CD14-positive monocyte (primary cell): ENCODE measurements at regions not wholly inside any gene's neighbourhood (a gene's known extent, or its start where the extent isn't known, plus 50 kb on each side); places are given as distances from the start of the nearest gene placed in this dataset.

Source experiments
- DNase-seq, 3 donors: peaks; one replicate each; pipeline ENCODE4 v3.0.0-alpha.2; 2011 to 2022
- H2AFZ ChIP-seq: 2 replicates; pipeline ENCODE4 v1.6.0; 2012; ENCODE audit warnings: mild to moderate bottlenecking, low read depth, low read length, inconsistent platforms; ENCODE audit not compliant: insufficient read depth, poor library complexity, severe bottlenecking
- H3K27ac ChIP-seq, 2 donors: 1 replicate in 1 of 2; 2 replicates in 1 of 2; pipeline ENCODE4 v1.5.1; 2012 to 2013; ENCODE audit warnings: low read length in 2 of 2, control low read depth in 1 of 2, inconsistent platforms in 1 of 2, low read depth in 1 of 2, mild to moderate bottlenecking in 1 of 2
- H3K27me3 ChIP-seq, 2 donors: one replicate each; pipeline versions ENCODE4 v1.6.0 to v1.6.1; 2011 to 2013; ENCODE audit warnings: low read length in 2 of 2; ENCODE audit not compliant: control insufficient read depth in 2 of 2, insufficient read depth in 2 of 2
- H3K36me3 ChIP-seq, 2 donors: replicated peaks in 1 of 2; 1 replicate in 1 of 2; 2 replicates in 1 of 2; pipeline versions ENCODE4 v1.5.1 to v1.6.1; 2012 to 2013; ENCODE audit warnings: low read length in 2 of 2, control low read depth in 1 of 2, inconsistent platforms in 1 of 2, mild to moderate bottlenecking in 1 of 2; ENCODE audit not compliant: insufficient read depth in 2 of 2, control insufficient read depth in 1 of 2
- H3K4me1 ChIP-seq, 2 donors: 1 replicate in 1 of 2; 2 replicates in 1 of 2; pipeline versions ENCODE4 v1.5.1 to v1.6.1; 2012 to 2013; ENCODE audit warnings: low read length in 2 of 2, control low read depth in 1 of 2, inconsistent platforms in 1 of 2, mild to moderate bottlenecking in 1 of 2, moderate library complexity in 1 of 2; ENCODE audit not compliant: insufficient read depth in 2 of 2, control insufficient read depth in 1 of 2
- H3K4me2 ChIP-seq: replicated peaks from 2 replicates; pipeline ENCODE3; 2012; ENCODE audit warnings: low read length, moderate library complexity, mild to moderate bottlenecking; ENCODE audit not compliant: poor library complexity, severe bottlenecking; ENCODE audit errors: extremely low read depth
- H3K4me3 ChIP-seq, 3 experiments: fragments of 200-600 bp in 1 of 3; sonication (generic) in 1 of 3; replicated peaks in 1 of 3; 1 replicate in 2 of 3; 2 replicates in 1 of 3; pipeline ENCODE4 v1.5.1; 2011 to 2013; ENCODE audit warnings: low read length in 3 of 3, mild to moderate bottlenecking in 3 of 3, control low read depth in 2 of 3, low read depth in 2 of 3, inconsistent platforms in 1 of 3, moderate library complexity in 1 of 3
- H3K79me2 ChIP-seq: 2 replicates; pipeline ENCODE4 v1.6.0; 2012; ENCODE audit warnings: mild to moderate bottlenecking, control low read depth, inconsistent platforms, low read length, moderate library complexity; ENCODE audit not compliant: insufficient read depth
- H3K9ac ChIP-seq: 2 replicates; pipeline ENCODE4 v1.6.0; 2017; ENCODE audit warnings: low read length, mild to moderate bottlenecking; ENCODE audit not compliant: insufficient read depth, poor library complexity, severe bottlenecking
- H3K9me3 ChIP-seq, 2 donors: replicated peaks in 1 of 2; 1 replicate in 1 of 2; 2 replicates in 1 of 2; pipeline versions ENCODE4 v1.5.1 to v1.6.1; 2012 to 2013; ENCODE audit warnings: low read length in 2 of 2, control low read depth in 1 of 2; ENCODE audit not compliant: control insufficient read depth in 1 of 2, insufficient read depth in 1 of 2
- H4K20me1 ChIP-seq: 2 replicates; pipeline ENCODE4 v1.6.0; 2012; ENCODE audit warnings: mild to moderate bottlenecking, low read length, control low read depth, moderate library complexity; ENCODE audit not compliant: insufficient read depth
- H3K27ac Mint-ChIP-seq, 7 donors: one replicate each; pipeline ENCODE4 v1.8.0; 2020; ENCODE audit warnings: mild to moderate bottlenecking in 7 of 7, mixed read lengths in 7 of 7, moderate library complexity in 6 of 7, inconsistent platforms in 2 of 7
- H3K27me3 Mint-ChIP-seq, 3 donors: one replicate each; pipeline ENCODE4 v1.8.0; 2021 to 2022; ENCODE audit warnings: low read depth in 3 of 3, mild to moderate bottlenecking in 3 of 3, mixed read lengths in 3 of 3, moderate library complexity in 3 of 3, inconsistent platforms in 1 of 3
- H3K36me3 Mint-ChIP-seq, 2 donors: one replicate each; pipeline ENCODE4 v1.8.0; 2020; ENCODE audit warnings: mixed read lengths in 2 of 2, inconsistent platforms in 1 of 2, mild to moderate bottlenecking in 1 of 2
- H3K4me1 Mint-ChIP-seq: one replicate; pipeline ENCODE4 v1.8.0; 2020; ENCODE audit warnings: mild to moderate bottlenecking, mixed read lengths
- H3K4me3 Mint-ChIP-seq, 2 donors: one replicate each; pipeline ENCODE4 v1.8.0; 2020; ENCODE audit warnings: mild to moderate bottlenecking in 2 of 2, mixed read lengths in 2 of 2, moderate library complexity in 1 of 2
- H3K9me3 Mint-ChIP-seq, 7 donors: one replicate each; pipeline ENCODE4 v1.8.0; 2020 to 2022; ENCODE audit warnings: mixed read lengths in 7 of 7, mild to moderate bottlenecking in 6 of 7, moderate library complexity in 6 of 7, inconsistent platforms in 2 of 7
- CTCF ChIP-seq: fragments of 200-600 bp; IDR thresholded peaks from one replicate; pipeline ENCODE4 v1.8.0; 2022; ENCODE audit warnings: antibody characterized with exemption, mild to moderate bottlenecking
- WGBS: methylation state at CpG from one replicate; pipeline ENCODE4 v1.1.5; 2013; ENCODE audit warnings: missing lambda C conversion rate; ENCODE audit not compliant: insufficient coverage; 5-methylcytosine and 5-hydroxymethylcytosine counted together
- intact Hi-C, 2 donors: fragments of 100-400 bp; cut with micrococcal nuclease; formaldehyde crosslinking; loops; one replicate each; pipeline versions ENCODE4 v1.15.0 to v1.15.1; 2023

DNA sequence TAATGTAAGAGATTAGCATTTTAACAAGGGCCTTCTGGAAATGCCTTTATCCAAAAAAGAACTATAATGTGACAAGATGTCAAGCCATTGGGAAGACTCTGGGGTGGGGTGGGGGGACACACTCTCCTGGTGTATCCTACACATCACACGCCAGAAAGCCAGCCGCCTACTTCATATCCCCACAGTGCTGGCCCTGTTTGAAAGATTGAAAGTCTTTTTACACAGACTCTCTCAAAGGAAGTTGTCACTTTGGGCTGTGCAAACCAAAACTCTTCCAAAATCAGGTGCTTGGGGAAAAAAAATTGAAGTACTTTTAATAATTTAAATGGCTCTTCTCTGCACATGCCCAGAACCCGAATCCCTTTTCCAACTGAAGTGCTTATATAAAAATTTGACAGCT is 666.7 kb downstream of the BCL11A start:
- DNase-seq, result no peak
- H3K27ac Mint-ChIP-seq, result no peak overlapping the region

GRCh38 chr2:59885541-59885940 is 667.9 kb downstream of the BCL11A start:
- Mint-ChIP-seq H3K9me3 (peaks cover 0 to 2% (median 0%) of the 10 kb centered on the region in 7 donors), H3K4me1 (peaks cover 4% of the 10 kb centered on the region), H3K27ac (no peak overlapping the region), H3K36me3 (no peaks in the 10 kb centered on the region), H3K27me3 (no peaks in the 10 kb centered on the region), H3K4me3 (no peak overlapping the region)
- no peaks in the 10 kb centered on the region for H3K36me3 ChIP-seq
- H3K4me3 ChIP-seq, result no peak overlapping the region
- no peaks in the 10 kb centered on the region for H3K79me2 ChIP-seq
- no peak for TF ChIP-seq CTCF
- H2AFZ ChIP-seq, result no peak overlapping the region
- H3K9me3 ChIP-seq, result no peaks in the 10 kb centered on the region
- no peak overlapping the region for H3K4me2 ChIP-seq
- no peak overlapping the region for H3K9ac ChIP-seq
- 58% methylated on average over 2 of the region's 6 CpGs for WGBS
- H3K4me1 ChIP-seq, result no peaks in the 10 kb centered on the region
- DNase-seq, result no peak
- H3K27me3 ChIP-seq, result no peaks in the 10 kb centered on the region
- intact Hi-C loops, result no loop called here
- no peak overlapping the region for H3K27ac ChIP-seq
- H4K20me1 ChIP-seq, result no peaks in the 10 kb centered on the region

More for the DNA sequence above, 666.7 kb downstream of the BCL11A start:
- peaks cover 0 to 6% (median 0%) of the 10 kb centered on the region in 7 donors for H3K9me3 Mint-ChIP-seq
- WGBS, result no CpG with 5 or more reads among the region's 3 CpGs
- Histone ChIP-seq H3K27me3 (no peaks in the 10 kb centered on the region), H3K4me1 (no peaks in the 10 kb centered on the region), H3K27ac (no peak overlapping the region), H3K36me3 (no peaks in the 10 kb centered on the region), H4K20me1 (no peaks in the 10 kb centered on the region), H3K4me3 (no peak overlapping the region), H2AFZ (no peak overlapping the region), H3K79me2 (no peaks in the 10 kb centered on the region), H3K4me2 (no peak overlapping the region), H3K9me3 (no peaks in the 10 kb centered on the region), H3K9ac (no peak overlapping the region)
- H3K4me3 Mint-ChIP-seq, result no peak overlapping the region
- no peaks in the 10 kb centered on the region for H3K36me3 Mint-ChIP-seq
- no peak for TF ChIP-seq CTCF
- H3K27me3 Mint-ChIP-seq, result no peaks in the 10 kb centered on the region
- intact Hi-C loops, result no loop called here
- H3K4me1 Mint-ChIP-seq, result peaks cover 4% of the 10 kb centered on the region
